GM12872 (cell line): ENCODE measurements at regions not wholly inside any gene's neighbourhood (a gene's known extent, or its start where the extent isn't known, plus 50 kb on each side); places are given as distances from the start of the nearest gene placed in this dataset.

Experiments
- CTCF ChIP-seq: IDR thresholded peaks from 3 replicates; pipeline ENCODE4 v1.5.1; 2011; ENCODE audit warnings: low read depth, mild to moderate bottlenecking, low read length, moderate library complexity; ENCODE audit not compliant: insufficient read depth

- no peak for TF ChIP-seq CTCF
These were observed 311.4 kb downstream of the EPM2A start for GRCh38 chr6:145423936-145424335.

- no peak for TF ChIP-seq CTCF
These were observed 308.1 kb downstream of the EPM2A start for GRCh38 chr6:145427232-145427631.

- no peak for TF ChIP-seq CTCF
These were observed 306.6 kb downstream of the EPM2A start for GRCh38 chr6:145428706-145429105.

GRCh38 chr6:145442110-145442509 is 293.2 kb downstream of the EPM2A start:
- TF ChIP-seq CTCF: no peak

- no peak for TF ChIP-seq CTCF
These were observed 289.6 kb downstream of the EPM2A start for GRCh38 chr6:145445674-145446073.

- no peak for TF ChIP-seq CTCF
These were observed 284.3 kb downstream of the EPM2A start for GRCh38 chr6:145451029-145451428.

- 0 out of 3 replicates have a peak, but pooled peaks have one; percentile 17 for TF ChIP-seq CTCF
These were observed 281.9 kb downstream of the EPM2A start for GRCh38 chr6:145453376-145453775.

GRCh38 chr6:145454006-145454405 is 281.3 kb downstream of the EPM2A start:
- no peak for TF ChIP-seq CTCF
